ENCODE measurements at regions not wholly inside any gene's neighbourhood (a gene's known extent, or its start where the extent isn't known, plus 50 kb on each side); places are given as distances from the start of the nearest gene placed in this dataset.

GRCh38 chr20:23223908-23224580 is 126.5 kb upstream of the NXT1 start:
- Histone ChIP-seq H3K4me3 (ENCODE audit: low read length) (no peak overlapping the region), H3K27me3 (ENCODE audit: control insufficient read depth, insufficient read depth, low read length) (no peaks in the 10 kb centered on the region), H3K4me1 (ENCODE audit: control insufficient read depth, insufficient read depth, low read length) (peaks cover 41% of the 10 kb centered on the region), H3K36me3 (ENCODE audit: control insufficient read depth, insufficient read depth, low read length) (no peaks in the 10 kb centered on the region), H3K9me3 (ENCODE audit: control insufficient read depth, low read length) (peaks cover 3% of the 10 kb centered on the region), H3K9ac (ENCODE audit: low read length) (no peak overlapping the region)

GRCh38 chr20:23222531-23223200 is 127.9 kb upstream of the NXT1 start:
- Histone ChIP-seq H3K27me3 (ENCODE audit: control insufficient read depth, insufficient read depth, low read length) (no peaks in the 10 kb centered on the region), H3K4me1 (ENCODE audit: control insufficient read depth, insufficient read depth, low read length) (peaks cover 27% of the 10 kb centered on the region), H3K9ac (ENCODE audit: low read length) (no peak overlapping the region), H3K4me3 (ENCODE audit: low read length) (no peak overlapping the region), H3K9me3 (ENCODE audit: control insufficient read depth, low read length) (peaks cover 3% of the 10 kb centered on the region), H3K36me3 (ENCODE audit: control insufficient read depth, insufficient read depth, low read length) (no peaks in the 10 kb centered on the region)

- no peak overlapping the region for H3K9ac ChIP-seq (ENCODE audit: low read length)
- no peak overlapping the region for H3K4me3 ChIP-seq (ENCODE audit: low read length)
- no peaks in the 10 kb centered on the region for H3K36me3 ChIP-seq (ENCODE audit: control insufficient read depth, insufficient read depth, low read length)
- no peaks in the 10 kb centered on the region for H3K27me3 ChIP-seq (ENCODE audit: control insufficient read depth, insufficient read depth, low read length)
- peaks cover 1% of the 10 kb centered on the region for H3K9me3 ChIP-seq (ENCODE audit: control insufficient read depth, low read length)
- peaks cover 3% of the 10 kb centered on the region for H3K4me1 ChIP-seq (ENCODE audit: control insufficient read depth, insufficient read depth, low read length)
Measured at GRCh38 chr20:23217023-23217422, 130.9 kb upstream of the CD93 start.

GRCh38 chr20:23215344-23215995 is 129.3 kb upstream of the CD93 start:
- H3K9me3 ChIP-seq (ENCODE audit: control insufficient read depth, low read length), result no peaks in the 10 kb centered on the region
- no peak overlapping the region for H3K4me3 ChIP-seq (ENCODE audit: low read length)
- no peaks in the 10 kb centered on the region for H3K36me3 ChIP-seq (ENCODE audit: control insufficient read depth, insufficient read depth, low read length)
- H3K9ac ChIP-seq (ENCODE audit: low read length), result no peak overlapping the region
- peaks cover 8% of the 10 kb centered on the region for H3K4me1 ChIP-seq (ENCODE audit: control insufficient read depth, insufficient read depth, low read length)
- no peaks in the 10 kb centered on the region for H3K27me3 ChIP-seq (ENCODE audit: control insufficient read depth, insufficient read depth, low read length)

GRCh38 chr20:23214903-23215302 is 128.8 kb upstream of the CD93 start:
- H3K36me3 ChIP-seq (ENCODE audit: control insufficient read depth, insufficient read depth, low read length), result no peaks in the 10 kb centered on the region
- H3K4me1 ChIP-seq (ENCODE audit: control insufficient read depth, insufficient read depth, low read length), result peaks cover 8% of the 10 kb centered on the region
- no peak overlapping the region for H3K9ac ChIP-seq (ENCODE audit: low read length)
- H3K9me3 ChIP-seq (ENCODE audit: control insufficient read depth, low read length), result no peaks in the 10 kb centered on the region
- H3K4me3 ChIP-seq (ENCODE audit: low read length), result no peak overlapping the region
- H3K27me3 ChIP-seq (ENCODE audit: control insufficient read depth, insufficient read depth, low read length), result no peaks in the 10 kb centered on the region

- no peaks in the 10 kb centered on the region for H3K27me3 ChIP-seq (ENCODE audit: control insufficient read depth, insufficient read depth, low read length)
- no peak overlapping the region for H3K4me3 ChIP-seq (ENCODE audit: low read length)
- peaks cover 8% of the 10 kb centered on the region for H3K4me1 ChIP-seq (ENCODE audit: control insufficient read depth, insufficient read depth, low read length)
- no peaks in the 10 kb centered on the region for H3K9me3 ChIP-seq (ENCODE audit: control insufficient read depth, low read length)
- no peaks in the 10 kb centered on the region for H3K36me3 ChIP-seq (ENCODE audit: control insufficient read depth, insufficient read depth, low read length)
- H3K9ac ChIP-seq (ENCODE audit: low read length), result no peak overlapping the region
Measured at GRCh38 chr20:23212464-23212995, 126.4 kb upstream of the CD93 start.

GRCh38 chr20:23212011-23212410 is 125.9 kb upstream of the CD93 start:
- no peak overlapping the region for H3K9ac ChIP-seq (ENCODE audit: low read length)
- H3K4me1 ChIP-seq (ENCODE audit: control insufficient read depth, insufficient read depth, low read length), result peaks cover 8% of the 10 kb centered on the region
- H3K36me3 ChIP-seq (ENCODE audit: control insufficient read depth, insufficient read depth, low read length), result no peaks in the 10 kb centered on the region
- no peaks in the 10 kb centered on the region for H3K9me3 ChIP-seq (ENCODE audit: control insufficient read depth, low read length)
- H3K4me3 ChIP-seq (ENCODE audit: low read length), result no peak overlapping the region
- no peaks in the 10 kb centered on the region for H3K27me3 ChIP-seq (ENCODE audit: control insufficient read depth, insufficient read depth, low read length)

GRCh38 chr20:23211164-23211563 is 125.0 kb upstream of the CD93 start:
- no peak overlapping the region for H3K4me3 ChIP-seq (ENCODE audit: low read length)
- H3K4me1 ChIP-seq (ENCODE audit: control insufficient read depth, insufficient read depth, low read length), result peaks cover 10% of the 10 kb centered on the region
- H3K36me3 ChIP-seq (ENCODE audit: control insufficient read depth, insufficient read depth, low read length), result no peaks in the 10 kb centered on the region
- H3K27me3 ChIP-seq (ENCODE audit: control insufficient read depth, insufficient read depth, low read length), result no peaks in the 10 kb centered on the region
- no peaks in the 10 kb centered on the region for H3K9me3 ChIP-seq (ENCODE audit: control insufficient read depth, low read length)
- H3K9ac ChIP-seq (ENCODE audit: low read length), result no peak overlapping the region

- Histone ChIP-seq H3K36me3 (ENCODE audit: control insufficient read depth, insufficient read depth, low read length) (no peaks in the 10 kb centered on the region), H3K4me3 (ENCODE audit: low read length) (no peak overlapping the region), H3K27me3 (ENCODE audit: control insufficient read depth, insufficient read depth, low read length) (no peaks in the 10 kb centered on the region), H3K4me1 (ENCODE audit: control insufficient read depth, insufficient read depth, low read length) (peaks cover 21% of the 10 kb centered on the region), H3K9ac (ENCODE audit: low read length) (no peak overlapping the region), H3K9me3 (ENCODE audit: control insufficient read depth, low read length) (no peaks in the 10 kb centered on the region)
Measured at GRCh38 chr20:23207826-23208540, 121.9 kb upstream of the CD93 start.

- H3K9ac ChIP-seq (ENCODE audit: low read length), result no peak overlapping the region
- no peaks in the 10 kb centered on the region for H3K27me3 ChIP-seq (ENCODE audit: control insufficient read depth, insufficient read depth, low read length)
- no peak overlapping the region for H3K4me3 ChIP-seq (ENCODE audit: low read length)
- H3K36me3 ChIP-seq (ENCODE audit: control insufficient read depth, insufficient read depth, low read length), result no peaks in the 10 kb centered on the region
- H3K4me1 ChIP-seq (ENCODE audit: control insufficient read depth, insufficient read depth, low read length), result peaks cover 17% of the 10 kb centered on the region
- no peaks in the 10 kb centered on the region for H3K9me3 ChIP-seq (ENCODE audit: control insufficient read depth, low read length)
Measured at GRCh38 chr20:23206995-23207394, 120.9 kb upstream of the CD93 start.

GRCh38 chr20:23206061-23206460 is 119.9 kb upstream of the CD93 start:
- no peaks in the 10 kb centered on the region for H3K9me3 ChIP-seq (ENCODE audit: control insufficient read depth, low read length)
- peak overlapping the region; percentile 44 for H3K9ac ChIP-seq (ENCODE audit: low read length)
- H3K36me3 ChIP-seq (ENCODE audit: control insufficient read depth, insufficient read depth, low read length), result no peaks in the 10 kb centered on the region
- no peak overlapping the region for H3K4me3 ChIP-seq (ENCODE audit: low read length)
- no peaks in the 10 kb centered on the region for H3K27me3 ChIP-seq (ENCODE audit: control insufficient read depth, insufficient read depth, low read length)
- peaks cover 13% of the 10 kb centered on the region for H3K4me1 ChIP-seq (ENCODE audit: control insufficient read depth, insufficient read depth, low read length)

Measured in mucosa of stomach (tissue), 1 donor.